ENCODE measurements at regions not wholly inside any gene's neighbourhood (a gene's known extent, or its start where the extent isn't known, plus 50 kb on each side); places are given as distances from the start of the nearest gene placed in this dataset.

DNA sequence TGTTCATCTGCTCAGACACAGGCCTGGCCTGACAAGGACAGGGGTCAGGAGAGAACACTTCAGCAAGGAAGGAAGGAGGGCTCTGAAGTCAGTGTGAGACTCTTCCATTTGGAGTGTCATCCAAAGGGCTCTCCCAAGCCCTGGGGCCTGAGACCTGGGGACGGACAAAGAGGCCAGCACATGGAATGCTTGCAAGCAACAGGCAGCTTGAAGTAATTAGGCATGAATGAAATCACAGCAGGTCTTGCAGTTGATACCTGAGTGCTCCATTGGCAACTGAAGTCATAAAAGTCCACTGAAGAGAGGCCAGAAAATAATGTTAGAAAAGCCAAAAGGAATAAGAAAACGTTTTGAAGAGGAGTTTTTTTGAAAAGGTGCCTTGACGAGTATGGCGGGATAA, 231.7 kb downstream of the VAPA start:
- Histone ChIP-seq H3K18ac (ENCODE audit: insufficient read length, low read depth, low read length) (no peak overlapping the region), H3K23me2 (ENCODE audit: insufficient read length, low read depth, low read length, poor library complexity, severe bottlenecking) (no peaks in the 10 kb centered on the region), H3K79me2 (ENCODE audit: insufficient read depth, low read length) (no peaks in the 10 kb centered on the region), H3K9ac (ENCODE audit: extremely low read depth, insufficient read length, low read length) (no peak overlapping the region), H3K27ac (ENCODE audit: insufficient read length, low read depth, low read length) (no peak overlapping the region), H2AK5ac (ENCODE audit: insufficient read length, low read length) (no peak overlapping the region), H3K4me1 (ENCODE audit: insufficient read depth, low read length) (peaks cover 2% of the 10 kb centered on the region; the same call in 1 of the 2 replicates), H3K27me3 (ENCODE audit: insufficient read depth, low read length) (no peaks in the 10 kb centered on the region), H3K14ac (ENCODE audit: insufficient read depth, low read length) (no peak overlapping the region), H3T11ph (ENCODE audit: low read length) (no peak overlapping the region), H3K56ac (ENCODE audit: insufficient read length, low read depth, low read length) (no peak overlapping the region), H2BK20ac (ENCODE audit: low read depth, low read length, poor library complexity, severe bottlenecking) (no peak overlapping the region), H2BK12ac (ENCODE audit: insufficient read length, low read depth, low read length) (no peak overlapping the region), H2AFZ (ENCODE audit: low read length) (no peak overlapping the region), H4K8ac (replicated peaks; ENCODE audit: insufficient read length, low read depth, low read length) (no peak overlapping the region), H3K23ac (ENCODE audit: insufficient read length, low read depth, low read length) (no peak overlapping the region), H3K9me3 (ENCODE audit: control insufficient read depth, low read depth, low read length) (no peaks in the 10 kb centered on the region), H4K91ac (ENCODE audit: insufficient read length, low read depth, low read length) (no peak overlapping the region), H2BK15ac (ENCODE audit: low read depth, low read length) (no peak overlapping the region), H3K4me2 (ENCODE audit: insufficient read depth, insufficient read length, low read length) (no peak overlapping the region), H2BK120ac (ENCODE audit: low read depth, low read length, poor library complexity, severe bottlenecking) (no peak overlapping the region), H4K20me1 (ENCODE audit: control insufficient read depth, insufficient read depth, insufficient read length) (no peaks in the 10 kb centered on the region), H3K79me1 (ENCODE audit: insufficient read depth, low read depth, low read length, poor library complexity, severe bottlenecking) (no peaks in the 10 kb centered on the region), H3K4ac (ENCODE audit: low read depth, low read length) (no peak overlapping the region), H4K5ac (ENCODE audit: insufficient read length, low read depth, low read length) (no peak overlapping the region), H2BK5ac (ENCODE audit: insufficient read length, low read length) (no peak overlapping the region)
- Mint-ChIP-seq H3K4me1 (peaks cover 28 to 32% of the 10 kb centered on the region in 2 experiments), H3K9me3 (peaks cover 0 to 2% of the 10 kb centered on the region in 2 experiments; a peak in 2 of 5 replicates), H3K36me3 (ENCODE audit: insufficient read depth in 1 of 3, low read depth in 3 of 3) (no peaks in the 10 kb centered on the region; a peak in 1 of 7 replicates), H3K27ac (no peak overlapping the region), H3K27me3 (ENCODE audit: low read depth) (no peaks in the 10 kb centered on the region), H3K4me3 (no peak overlapping the region; a peak in 1 of 5 replicates)
- TF ChIP-seq, protein P1, sequence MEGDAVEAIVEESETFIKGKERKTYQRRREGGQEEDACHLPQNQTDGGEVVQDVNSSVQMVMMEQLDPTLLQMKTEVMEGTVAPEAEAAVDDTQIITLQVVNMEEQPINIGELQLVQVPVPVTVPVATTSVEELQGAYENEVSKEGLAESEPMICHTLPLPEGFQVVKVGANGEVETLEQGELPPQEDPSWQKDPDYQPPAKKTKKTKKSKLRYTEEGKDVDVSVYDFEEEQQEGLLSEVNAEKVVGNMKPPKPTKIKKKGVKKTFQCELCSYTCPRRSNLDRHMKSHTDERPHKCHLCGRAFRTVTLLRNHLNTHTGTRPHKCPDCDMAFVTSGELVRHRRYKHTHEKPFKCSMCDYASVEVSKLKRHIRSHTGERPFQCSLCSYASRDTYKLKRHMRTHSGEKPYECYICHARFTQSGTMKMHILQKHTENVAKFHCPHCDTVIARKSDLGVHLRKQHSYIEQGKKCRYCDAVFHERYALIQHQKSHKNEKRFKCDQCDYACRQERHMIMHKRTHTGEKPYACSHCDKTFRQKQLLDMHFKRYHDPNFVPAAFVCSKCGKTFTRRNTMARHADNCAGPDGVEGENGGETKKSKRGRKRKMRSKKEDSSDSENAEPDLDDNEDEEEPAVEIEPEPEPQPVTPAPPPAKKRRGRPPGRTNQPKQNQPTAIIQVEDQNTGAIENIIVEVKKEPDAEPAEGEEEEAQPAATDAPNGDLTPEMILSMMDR (conservative IDR thresholded peaks at IDR 0.05), result no peak
- no CpG with 5 or more reads among the region's 4 CpGs for WGBS (ENCODE audit: extremely low coverage, insufficient read length, low lambda C conversion rate)
- no peak for DNase-seq

Measured in H9 (cell line).